Astrocyte of the spinal cord (primary cell): ENCODE measurements at regions not wholly inside any gene's neighbourhood (a gene's known extent, or its start where the extent isn't known, plus 50 kb on each side); places are given as distances from the start of the nearest gene placed in this dataset.
"Not testable (repeated sequence)": the region's sequence is repeated elsewhere in the genome, so short reads cannot be mapped to it uniquely, and the experiment has no call there.

Experiments
- DNase-seq: peaks from one replicate; pipeline ENCODE4 v3.0.0; 2011; ENCODE audit warnings: low read depth, low spot score
- H3K4me3 ChIP-seq: 2 replicates; pipeline ENCODE4 v1.5.1; 2011; ENCODE audit warnings: low read depth, mild to moderate bottlenecking, low read length, moderate library complexity
- CTCF ChIP-seq: IDR thresholded peaks from 2 replicates; pipeline ENCODE4 v1.5.1; 2012; ENCODE audit warnings: low read depth, mild to moderate bottlenecking, low read length, inconsistent platforms
- in situ Hi-C: cut with HindIII; loops from 2 replicates; pipeline ENCODE4 v1.10.0; 2017; ENCODE audit warnings: low sequenced_read_pairs

DNA sequence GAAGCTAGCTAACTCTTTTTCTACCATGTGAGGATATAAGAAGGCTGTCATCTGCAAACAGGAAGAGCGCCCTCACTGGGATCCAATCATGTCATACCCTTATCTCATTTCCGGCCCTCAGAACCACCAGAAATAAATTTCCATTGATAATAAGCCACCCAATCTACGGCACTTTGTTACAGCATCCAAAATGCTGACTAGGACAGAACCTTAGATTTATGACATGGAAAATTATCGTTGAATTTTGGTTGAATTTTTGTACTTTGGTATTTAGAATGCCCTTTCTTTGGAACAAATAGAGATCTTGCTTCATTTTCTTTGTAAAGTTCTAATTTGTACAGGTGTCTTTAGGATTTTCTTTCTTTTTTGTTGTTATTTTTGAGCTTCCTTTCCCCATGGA is 53.3 kb upstream of the CYLC2 start:
- in situ Hi-C loops, result no loop called here
- no peak for TF ChIP-seq CTCF
- no peak overlapping the region for H3K4me3 ChIP-seq
- no peak for DNase-seq

GRCh38 chr9:102922526-102922925 is 72.6 kb upstream of the CYLC2 start:
- no peak overlapping the region for H3K4me3 ChIP-seq
- in situ Hi-C loops, result no loop called here
- no peak for TF ChIP-seq CTCF
- DNase-seq, result no peak

DNA sequence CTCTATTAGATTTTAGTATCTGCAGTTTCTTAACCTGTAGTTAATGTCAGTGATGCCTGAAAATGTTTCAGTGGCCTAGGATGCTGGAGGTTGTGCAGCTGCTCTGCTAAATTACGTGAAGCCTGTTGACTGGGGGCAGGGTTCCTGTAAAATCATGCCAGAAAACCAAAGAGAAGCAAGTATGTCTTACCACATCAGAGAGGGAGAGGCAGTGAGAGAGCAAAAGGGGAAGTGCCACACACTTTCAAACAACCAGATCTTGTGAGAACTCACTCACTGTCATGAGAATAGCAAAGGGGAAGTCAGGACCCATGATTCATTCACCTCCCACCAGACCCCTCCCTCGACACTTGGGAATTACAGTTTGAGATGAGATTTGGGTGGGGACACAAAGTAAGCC is 83.9 kb upstream of the CYLC2 start:
- in situ Hi-C loops, result no loop called here
- TF ChIP-seq CTCF, result no peak
- no peak overlapping the region for H3K4me3 ChIP-seq
- no peak for DNase-seq

DNA sequence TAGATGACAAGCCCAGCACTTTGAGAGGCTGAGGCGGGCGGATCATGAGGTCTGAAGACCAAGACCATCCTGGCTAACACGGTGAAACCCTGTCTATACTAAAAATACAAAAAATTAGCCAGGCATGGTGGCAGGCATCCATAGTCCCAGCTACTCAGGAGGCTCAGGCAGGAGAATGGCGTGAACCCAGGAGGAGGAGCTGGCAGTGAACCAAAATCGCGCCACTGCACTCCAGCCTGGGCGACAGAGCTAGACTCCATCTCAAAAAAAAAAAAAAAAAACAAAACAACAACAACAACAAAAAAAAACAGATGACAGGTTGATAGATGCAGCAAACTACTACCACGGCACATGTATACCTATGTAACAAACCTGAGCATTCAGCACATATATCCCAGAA is 89.3 kb upstream of the CYLC2 start:
- in situ Hi-C loops, DNase-seq, H3K4me3 ChIP-seq: not testable (repeated sequence)

DNA sequence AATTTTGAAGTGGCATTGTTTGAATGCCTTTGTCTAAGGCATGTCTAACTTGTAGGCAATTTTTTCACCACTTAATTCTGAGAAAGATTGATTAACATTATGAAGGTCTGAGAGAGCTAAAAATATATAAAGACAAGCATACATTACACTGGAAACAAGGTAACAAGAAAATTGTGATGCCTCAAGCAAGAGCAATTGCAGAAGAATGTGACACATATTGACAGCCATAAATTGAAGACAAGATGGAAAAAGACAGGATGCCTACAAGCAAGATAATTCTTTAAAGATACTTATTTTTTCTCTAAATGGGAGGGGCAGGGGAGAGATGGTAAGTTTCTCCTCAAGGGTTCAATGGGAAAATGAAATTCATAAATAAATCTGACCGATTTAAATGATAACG is 103.1 kb upstream of the CYLC2 start:
- no peak for DNase-seq
- in situ Hi-C loops, result no loop called here

DNA sequence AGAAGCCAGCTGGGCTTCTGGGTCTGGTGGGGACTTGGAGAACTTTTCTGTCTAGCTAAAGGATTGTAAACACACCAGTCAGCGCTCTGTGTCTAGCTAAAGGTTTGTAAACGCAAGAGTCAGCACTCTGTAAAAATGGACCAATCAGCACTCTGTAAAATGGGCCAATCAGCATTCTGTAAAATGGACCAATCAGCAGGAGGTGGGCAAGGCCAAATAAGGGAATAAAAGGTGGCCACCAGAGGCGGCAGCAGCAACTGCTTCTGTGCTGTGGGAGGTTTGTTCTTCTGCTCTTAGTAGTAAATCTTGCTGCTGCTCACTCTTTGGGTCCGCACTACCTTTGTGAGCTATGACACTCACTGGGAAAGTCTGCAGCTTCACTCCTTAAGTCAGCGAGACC is 106.4 kb upstream of the CYLC2 start:
- DNase-seq, H3K4me3 ChIP-seq, in situ Hi-C loops: not testable (repeated sequence)

More for the DNA sequence above, 103.1 kb upstream of the CYLC2 start:
- no peak overlapping the region for H3K4me3 ChIP-seq
- TF ChIP-seq CTCF, result no peak

DNA sequence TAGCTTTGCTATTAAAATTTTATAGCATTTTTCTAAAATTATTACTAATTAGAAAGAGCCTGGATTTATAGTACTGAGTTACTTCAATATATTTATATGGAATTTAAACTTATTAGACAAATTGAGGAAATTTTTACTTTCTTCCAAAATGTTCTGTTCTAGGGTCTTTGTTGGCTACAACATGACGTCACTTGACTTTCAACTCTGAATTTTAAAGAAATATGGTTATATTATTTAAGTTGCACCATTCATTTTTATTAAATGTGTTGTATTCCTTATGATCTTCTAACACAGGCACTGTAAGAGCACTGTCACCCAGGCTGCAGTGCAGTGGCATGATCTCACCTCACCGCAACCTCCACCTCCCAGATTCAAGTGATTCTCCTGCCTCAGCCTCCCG is 119.4 kb upstream of the CYLC2 start:
- in situ Hi-C loops, result no loop called here
- no peak for DNase-seq
- TF ChIP-seq CTCF, result no peak
- no peak overlapping the region for H3K4me3 ChIP-seq

DNA sequence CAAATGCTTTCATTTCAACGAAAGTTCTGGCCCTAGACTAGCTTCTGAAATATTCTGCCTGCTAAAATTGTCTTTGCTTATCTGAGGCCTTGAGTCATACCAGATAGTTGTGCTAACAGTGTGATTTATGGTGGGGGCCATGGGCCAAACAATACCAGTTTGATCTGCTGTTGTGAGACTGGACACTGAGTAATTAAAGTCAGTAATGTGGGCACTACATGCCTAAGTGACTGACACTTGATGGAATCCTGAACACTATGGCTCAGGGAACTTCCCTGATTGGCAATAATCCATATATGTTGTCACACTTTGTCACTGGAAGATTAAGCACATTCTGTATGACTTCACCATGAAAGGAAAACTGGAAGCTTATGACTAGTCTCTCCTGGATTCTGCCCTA is 127.6 kb upstream of the CYLC2 start:
- TF ChIP-seq CTCF, result no peak
- in situ Hi-C loops, result no loop called here
- H3K4me3 ChIP-seq, result no peak overlapping the region

More for the DNA sequence above, 127.6 kb upstream of the CYLC2 start:
- DNase-seq, result peak; percentile 64
